Fibroblast of pulmonary artery (primary cell): ENCODE measurements at regions not wholly inside any gene's neighbourhood (a gene's known extent, or its start where the extent isn't known, plus 50 kb on each side); places are given as distances from the start of the nearest gene placed in this dataset.

ENCODE experiments used
- DNase-seq: peaks from one replicate; pipeline ENCODE4 v3.0.0-alpha.2; 2010; ENCODE audit warnings: low read depth
- H3K4me3 ChIP-seq: replicated peaks from 2 replicates; pipeline ENCODE4 v1.5.1; 2011; ENCODE audit warnings: low read depth, mild to moderate bottlenecking, control low read depth, low read length, moderate library complexity
- TF ChIP-seq, protein P1 (sequence below): IDR thresholded peaks from 2 replicates; pipeline ENCODE4 v1.5.1; 2011; ENCODE audit warnings: mild to moderate bottlenecking, control low read depth, low read length, inconsistent platforms; ENCODE audit errors: missing control alignments

- no peak overlapping the region for H3K4me3 ChIP-seq
- DNase-seq, result no peak
- TF ChIP-seq, protein P1, sequence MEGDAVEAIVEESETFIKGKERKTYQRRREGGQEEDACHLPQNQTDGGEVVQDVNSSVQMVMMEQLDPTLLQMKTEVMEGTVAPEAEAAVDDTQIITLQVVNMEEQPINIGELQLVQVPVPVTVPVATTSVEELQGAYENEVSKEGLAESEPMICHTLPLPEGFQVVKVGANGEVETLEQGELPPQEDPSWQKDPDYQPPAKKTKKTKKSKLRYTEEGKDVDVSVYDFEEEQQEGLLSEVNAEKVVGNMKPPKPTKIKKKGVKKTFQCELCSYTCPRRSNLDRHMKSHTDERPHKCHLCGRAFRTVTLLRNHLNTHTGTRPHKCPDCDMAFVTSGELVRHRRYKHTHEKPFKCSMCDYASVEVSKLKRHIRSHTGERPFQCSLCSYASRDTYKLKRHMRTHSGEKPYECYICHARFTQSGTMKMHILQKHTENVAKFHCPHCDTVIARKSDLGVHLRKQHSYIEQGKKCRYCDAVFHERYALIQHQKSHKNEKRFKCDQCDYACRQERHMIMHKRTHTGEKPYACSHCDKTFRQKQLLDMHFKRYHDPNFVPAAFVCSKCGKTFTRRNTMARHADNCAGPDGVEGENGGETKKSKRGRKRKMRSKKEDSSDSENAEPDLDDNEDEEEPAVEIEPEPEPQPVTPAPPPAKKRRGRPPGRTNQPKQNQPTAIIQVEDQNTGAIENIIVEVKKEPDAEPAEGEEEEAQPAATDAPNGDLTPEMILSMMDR, result no peak
Measured at GRCh38 chr3:82410366-82410765, 648.9 kb upstream of the GBE1 start.

- TF ChIP-seq, protein P1, result no peak
- DNase-seq, result no peak
- no peak overlapping the region for H3K4me3 ChIP-seq
Measured at GRCh38 chr3:82409842-82410241, 648.4 kb upstream of the GBE1 start.

DNA sequence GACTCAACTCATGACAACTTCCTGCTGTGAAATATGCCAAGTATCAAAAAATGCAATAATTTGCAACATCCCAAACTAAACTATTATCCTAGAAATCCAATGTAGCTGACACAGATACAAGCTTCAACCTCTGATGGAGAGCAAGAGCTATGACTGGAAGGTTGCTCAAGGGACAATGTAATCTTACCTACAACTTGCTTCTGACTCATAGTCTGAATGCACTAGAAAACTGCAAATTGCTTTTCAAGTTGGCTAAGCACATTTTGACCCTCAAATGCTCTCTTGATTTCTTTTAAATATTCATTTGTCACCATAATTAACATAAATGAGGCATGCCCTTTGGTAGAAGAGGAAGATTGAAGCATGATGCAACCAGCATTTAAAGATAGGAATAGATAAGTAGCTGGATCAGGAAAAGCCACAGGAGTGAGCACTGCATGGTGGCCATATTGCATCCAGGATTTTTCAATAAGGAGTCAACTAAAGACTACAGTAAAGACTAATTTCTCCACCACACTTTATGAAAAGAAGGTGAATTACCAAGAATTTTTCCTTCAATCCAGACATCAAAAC, 630.8 kb upstream of the GBE1 start:
- no peak overlapping the region for H3K4me3 ChIP-seq
- TF ChIP-seq, protein P1, result no peak
- no peak for DNase-seq

DNA sequence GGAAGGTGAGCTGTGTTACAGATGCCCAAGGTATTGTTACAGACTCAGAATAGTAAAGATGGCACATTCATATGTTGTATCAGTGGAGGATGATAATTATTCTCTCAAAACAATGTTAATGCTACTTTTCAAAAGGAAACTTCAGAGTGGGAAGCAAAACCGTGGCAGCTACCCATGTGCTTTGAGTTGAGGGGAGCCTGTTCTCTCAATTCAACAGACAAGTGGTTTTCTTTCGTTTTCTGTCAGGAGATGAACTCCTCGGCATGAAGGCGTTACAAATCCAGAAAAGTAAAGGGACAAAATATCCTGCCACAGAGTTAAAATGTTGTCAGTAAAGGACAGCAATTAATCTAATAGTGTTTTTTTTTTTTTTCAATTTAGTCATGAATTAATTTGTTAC, 629.4 kb upstream of the GBE1 start:
- TF ChIP-seq, protein P1, result no peak
- no peak overlapping the region for H3K4me3 ChIP-seq
- DNase-seq, result no peak

GRCh38 chr3:82386647-82387046, 625.2 kb upstream of the GBE1 start:
- no peak overlapping the region for H3K4me3 ChIP-seq
- DNase-seq, result no peak
- TF ChIP-seq, protein P1, result no peak

DNA sequence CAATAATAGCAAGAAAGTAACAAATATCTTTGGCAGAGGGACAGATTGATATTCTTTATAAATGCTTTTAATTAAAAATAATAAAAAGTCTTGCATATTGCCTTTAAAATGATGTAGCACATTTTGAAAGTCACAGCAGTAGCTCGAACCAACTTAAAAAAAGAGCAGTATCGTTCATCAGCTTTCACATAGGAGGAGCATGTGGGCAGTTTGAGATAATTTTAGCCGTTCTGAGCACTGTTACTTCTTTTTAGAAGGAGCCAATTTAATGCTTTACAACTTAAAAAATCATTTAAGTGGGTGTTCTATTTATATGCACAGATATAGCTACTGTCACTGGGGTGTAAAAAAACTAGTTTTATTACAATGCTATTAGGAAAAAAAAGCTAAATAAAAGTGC, 622.7 kb upstream of the GBE1 start:
- no peak for DNase-seq
- TF ChIP-seq, protein P1, result no peak
- H3K4me3 ChIP-seq, result no peak overlapping the region

DNA sequence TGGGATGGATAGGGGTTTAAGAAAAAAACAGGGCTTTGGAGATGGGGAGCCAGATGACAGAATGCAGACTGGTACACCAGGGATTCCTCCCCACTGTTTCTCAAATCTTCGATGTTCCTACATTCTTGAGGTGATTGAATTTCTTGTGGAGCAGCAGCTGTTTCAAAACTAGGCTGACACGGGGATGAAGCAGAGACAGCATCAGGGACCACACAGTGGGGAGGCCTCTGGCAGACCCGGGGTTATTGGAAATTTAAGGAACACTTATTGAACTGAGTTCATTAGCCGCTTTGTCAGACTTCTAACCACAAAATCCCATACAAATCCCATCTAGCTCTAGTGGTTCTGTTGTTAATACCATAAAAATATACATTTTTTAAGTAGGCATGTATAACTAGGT, 621.4 kb upstream of the GBE1 start:
- no peak overlapping the region for H3K4me3 ChIP-seq
- no peak for DNase-seq
- TF ChIP-seq, protein P1, result no peak
